CD14-positive monocyte (primary cell): ENCODE measurements at regions not wholly inside any gene's neighbourhood (a gene's known extent, or its start where the extent isn't known, plus 50 kb on each side); places are given as distances from the start of the nearest gene placed in this dataset.

Experiments used
- DNase-seq, 3 donors: peaks; one replicate each; pipeline ENCODE4 v3.0.0-alpha.2; 2011 to 2022
- H2AFZ ChIP-seq: 2 replicates; pipeline ENCODE4 v1.6.0; 2012; ENCODE audit warnings: mild to moderate bottlenecking, low read depth, low read length, inconsistent platforms; ENCODE audit not compliant: insufficient read depth, poor library complexity, severe bottlenecking
- H3K27ac ChIP-seq, 2 donors: 1 replicate in 1 of 2; 2 replicates in 1 of 2; pipeline ENCODE4 v1.5.1; 2012 to 2013; ENCODE audit warnings: low read length in 2 of 2, control low read depth in 1 of 2, inconsistent platforms in 1 of 2, low read depth in 1 of 2, mild to moderate bottlenecking in 1 of 2
- H3K27me3 ChIP-seq, 2 donors: one replicate each; pipeline versions ENCODE4 v1.6.0 to v1.6.1; 2011 to 2013; ENCODE audit warnings: low read length in 2 of 2; ENCODE audit not compliant: control insufficient read depth in 2 of 2, insufficient read depth in 2 of 2
- H3K36me3 ChIP-seq, 2 donors: replicated peaks in 1 of 2; 1 replicate in 1 of 2; 2 replicates in 1 of 2; pipeline versions ENCODE4 v1.5.1 to v1.6.1; 2012 to 2013; ENCODE audit warnings: low read length in 2 of 2, control low read depth in 1 of 2, inconsistent platforms in 1 of 2, mild to moderate bottlenecking in 1 of 2; ENCODE audit not compliant: insufficient read depth in 2 of 2, control insufficient read depth in 1 of 2
- H3K4me1 ChIP-seq, 2 donors: 1 replicate in 1 of 2; 2 replicates in 1 of 2; pipeline versions ENCODE4 v1.5.1 to v1.6.1; 2012 to 2013; ENCODE audit warnings: low read length in 2 of 2, control low read depth in 1 of 2, inconsistent platforms in 1 of 2, mild to moderate bottlenecking in 1 of 2, moderate library complexity in 1 of 2; ENCODE audit not compliant: insufficient read depth in 2 of 2, control insufficient read depth in 1 of 2
- H3K4me2 ChIP-seq: replicated peaks from 2 replicates; pipeline ENCODE3; 2012; ENCODE audit warnings: low read length, moderate library complexity, mild to moderate bottlenecking; ENCODE audit not compliant: poor library complexity, severe bottlenecking; ENCODE audit errors: extremely low read depth
- H3K4me3 ChIP-seq, 3 experiments: fragments of 200-600 bp in 1 of 3; sonication (generic) in 1 of 3; replicated peaks in 1 of 3; 1 replicate in 2 of 3; 2 replicates in 1 of 3; pipeline ENCODE4 v1.5.1; 2011 to 2013; ENCODE audit warnings: low read length in 3 of 3, mild to moderate bottlenecking in 3 of 3, control low read depth in 2 of 3, low read depth in 2 of 3, inconsistent platforms in 1 of 3, moderate library complexity in 1 of 3
- H3K79me2 ChIP-seq: 2 replicates; pipeline ENCODE4 v1.6.0; 2012; ENCODE audit warnings: mild to moderate bottlenecking, control low read depth, inconsistent platforms, low read length, moderate library complexity; ENCODE audit not compliant: insufficient read depth
- H3K9ac ChIP-seq: 2 replicates; pipeline ENCODE4 v1.6.0; 2017; ENCODE audit warnings: low read length, mild to moderate bottlenecking; ENCODE audit not compliant: insufficient read depth, poor library complexity, severe bottlenecking
- H3K9me3 ChIP-seq, 2 donors: replicated peaks in 1 of 2; 1 replicate in 1 of 2; 2 replicates in 1 of 2; pipeline versions ENCODE4 v1.5.1 to v1.6.1; 2012 to 2013; ENCODE audit warnings: low read length in 2 of 2, control low read depth in 1 of 2; ENCODE audit not compliant: control insufficient read depth in 1 of 2, insufficient read depth in 1 of 2
- H4K20me1 ChIP-seq: 2 replicates; pipeline ENCODE4 v1.6.0; 2012; ENCODE audit warnings: mild to moderate bottlenecking, low read length, control low read depth, moderate library complexity; ENCODE audit not compliant: insufficient read depth
- H3K27ac Mint-ChIP-seq, 7 donors: one replicate each; pipeline ENCODE4 v1.8.0; 2020; ENCODE audit warnings: mild to moderate bottlenecking in 7 of 7, mixed read lengths in 7 of 7, moderate library complexity in 6 of 7, inconsistent platforms in 2 of 7
- H3K27me3 Mint-ChIP-seq, 3 donors: one replicate each; pipeline ENCODE4 v1.8.0; 2021 to 2022; ENCODE audit warnings: low read depth in 3 of 3, mild to moderate bottlenecking in 3 of 3, mixed read lengths in 3 of 3, moderate library complexity in 3 of 3, inconsistent platforms in 1 of 3
- H3K36me3 Mint-ChIP-seq, 2 donors: one replicate each; pipeline ENCODE4 v1.8.0; 2020; ENCODE audit warnings: mixed read lengths in 2 of 2, inconsistent platforms in 1 of 2, mild to moderate bottlenecking in 1 of 2
- H3K4me1 Mint-ChIP-seq: one replicate; pipeline ENCODE4 v1.8.0; 2020; ENCODE audit warnings: mild to moderate bottlenecking, mixed read lengths
- H3K4me3 Mint-ChIP-seq, 2 donors: one replicate each; pipeline ENCODE4 v1.8.0; 2020; ENCODE audit warnings: mild to moderate bottlenecking in 2 of 2, mixed read lengths in 2 of 2, moderate library complexity in 1 of 2
- H3K9me3 Mint-ChIP-seq, 7 donors: one replicate each; pipeline ENCODE4 v1.8.0; 2020 to 2022; ENCODE audit warnings: mixed read lengths in 7 of 7, mild to moderate bottlenecking in 6 of 7, moderate library complexity in 6 of 7, inconsistent platforms in 2 of 7
- CTCF ChIP-seq: fragments of 200-600 bp; IDR thresholded peaks from one replicate; pipeline ENCODE4 v1.8.0; 2022; ENCODE audit warnings: antibody characterized with exemption, mild to moderate bottlenecking
- WGBS: methylation state at CpG from one replicate; pipeline ENCODE4 v1.1.5; 2013; ENCODE audit warnings: missing lambda C conversion rate; ENCODE audit not compliant: insufficient coverage; 5-methylcytosine and 5-hydroxymethylcytosine counted together
- intact Hi-C, 2 donors: fragments of 100-400 bp; cut with micrococcal nuclease; formaldehyde crosslinking; loops; one replicate each; pipeline versions ENCODE4 v1.15.0 to v1.15.1; 2023

GRCh38 chr1:30603081-30603858 lies 120.1 kb downstream of the MATN1 start:
- intact Hi-C loops: no loop called here
- no peaks in the 10 kb centered on the region for H3K4me1 ChIP-seq
- H3K27me3 Mint-ChIP-seq: peaks cover 7 to 13% (median 10%) of the 10 kb centered on the region in 3 donors
- no peaks in the 10 kb centered on the region for H3K36me3 ChIP-seq
- H3K4me2 ChIP-seq: no peak overlapping the region
- no peak overlapping the region for H2AFZ ChIP-seq
- no peak for TF ChIP-seq CTCF
- no peak overlapping the region for H3K27ac Mint-ChIP-seq
- peaks cover 0 to 3% (median 0%) of the 10 kb centered on the region in 7 donors for H3K9me3 Mint-ChIP-seq
- no peaks in the 10 kb centered on the region for H4K20me1 ChIP-seq
- no peaks in the 10 kb centered on the region for H3K4me1 Mint-ChIP-seq
- WGBS: 93% methylated on average over 6 of the region's 7 CpGs
- H3K27ac ChIP-seq: no peak overlapping the region
- no peak overlapping the region for H3K9ac ChIP-seq
- no peaks in the 10 kb centered on the region for H3K36me3 Mint-ChIP-seq
- no peak overlapping the region for H3K4me3 Mint-ChIP-seq
- DNase-seq: no peak
- H3K9me3 ChIP-seq: no peaks in the 10 kb centered on the region
- no peak overlapping the region for H3K4me3 ChIP-seq
- no peaks in the 10 kb centered on the region for H3K79me2 ChIP-seq
- H3K27me3 ChIP-seq: no peaks in the 10 kb centered on the region

- Histone ChIP-seq H3K4me2 (no peak overlapping the region), H3K4me3 (no peak overlapping the region), H3K4me1 (no peaks in the 10 kb centered on the region), H2AFZ (no peak overlapping the region), H3K27me3 (no peaks in the 10 kb centered on the region), H3K79me2 (no peaks in the 10 kb centered on the region), H3K27ac (no peak overlapping the region), H3K9me3 (no peaks in the 10 kb centered on the region), H3K9ac (no peak overlapping the region), H3K36me3 (no peaks in the 10 kb centered on the region), H4K20me1 (no peaks in the 10 kb centered on the region)
- Mint-ChIP-seq H3K27me3 (peaks cover 8 to 10% (median 10%) of the 10 kb centered on the region in 3 donors), H3K4me1 (no peaks in the 10 kb centered on the region), H3K36me3 (no peaks in the 10 kb centered on the region), H3K9me3 (peaks cover 0 to 3% (median 0%) of the 10 kb centered on the region in 7 donors), H3K4me3 (no peak overlapping the region), H3K27ac (no peak overlapping the region)
- intact Hi-C loops: no loop called here
- WGBS: 90% methylated on average over 6 of the region's 8 CpGs
- no peak for DNase-seq
- TF ChIP-seq CTCF: no peak
Measured at GRCh38 chr1:30601316-30602085, 121.9 kb downstream of the MATN1 start.
